Large intestine (tissue), 3 donors: ENCODE measurements at regions not wholly inside any gene's neighbourhood (a gene's known extent, or its start where the extent isn't known, plus 50 kb on each side); places are given as distances from the start of the nearest gene placed in this dataset.

Source experiments
- DNase-seq, 2 donors: peaks; one replicate each; pipeline versions ENCODE4 v3.0.0 to v3.0.0-alpha.2; 2013
- H3K27ac ChIP-seq: one replicate; pipeline ENCODE4 v1.5.1; 2013; ENCODE audit warnings: low read length
- H3K27me3 ChIP-seq: 2 replicates; pipeline ENCODE4 v1.6.1; 2013; ENCODE audit warnings: low read length; ENCODE audit not compliant: control insufficient read depth, insufficient read depth
- H3K36me3 ChIP-seq: 2 replicates; pipeline ENCODE4 v1.6.1; 2013; ENCODE audit warnings: low read length; ENCODE audit not compliant: control insufficient read depth, insufficient read depth
- H3K4me1 ChIP-seq: one replicate; pipeline ENCODE4 v1.6.1; 2013; ENCODE audit warnings: low read length; ENCODE audit not compliant: control insufficient read depth, insufficient read depth
- H3K4me3 ChIP-seq: one replicate; pipeline ENCODE4 v1.5.1; 2013; ENCODE audit warnings: low read length
- H3K9me3 ChIP-seq: one replicate; pipeline ENCODE4 v1.6.1; 2013; ENCODE audit warnings: mild to moderate bottlenecking, low read depth, low read length, moderate library complexity; ENCODE audit not compliant: control insufficient read depth
- WGBS: methylation state at CpG from one replicate; pipeline ENCODE4 v1.1.5; 2013; ENCODE audit warnings: low lambda C conversion rate; ENCODE audit not compliant: insufficient coverage; 5-methylcytosine and 5-hydroxymethylcytosine counted together

DNA sequence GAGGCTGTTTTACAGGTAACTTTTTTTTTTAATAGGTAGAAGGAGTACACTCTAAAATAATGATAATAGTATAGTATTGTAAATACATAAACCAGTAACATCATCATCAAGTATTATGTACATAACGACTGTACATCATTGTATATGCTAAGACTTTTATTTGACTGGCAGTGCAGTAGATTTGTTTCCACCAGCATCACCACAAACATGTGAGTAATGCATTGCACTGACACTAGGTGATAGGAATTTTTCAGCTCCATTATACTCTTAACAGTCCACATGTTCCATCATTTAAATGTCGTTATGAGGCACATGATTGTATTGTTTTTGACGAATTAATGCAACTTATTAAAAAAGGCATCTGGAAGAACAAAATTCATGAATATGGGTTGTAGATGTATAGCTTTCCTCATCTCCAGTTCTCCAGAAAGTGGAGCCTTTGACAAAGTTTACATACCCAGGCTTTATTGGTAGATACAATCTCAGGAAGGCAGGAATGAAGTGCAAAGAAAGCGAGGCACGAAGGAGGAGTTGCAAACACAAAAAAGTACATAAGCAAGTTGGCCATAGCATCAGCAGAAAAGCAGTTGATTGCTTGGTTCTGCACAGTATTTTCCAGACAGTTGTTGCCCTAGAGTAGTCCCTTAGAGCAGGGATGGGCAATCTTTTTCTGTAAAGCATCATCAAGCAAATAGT is 336.9 kb upstream of the NR3C2 start:
- Histone ChIP-seq H3K36me3 (no peaks in the 10 kb centered on the region), H3K27ac (no peak overlapping the region), H3K9me3 (no peaks in the 10 kb centered on the region), H3K4me3 (no peak overlapping the region), H3K27me3 (no peaks in the 10 kb centered on the region), H3K4me1 (no peaks in the 10 kb centered on the region)
- no peak for DNase-seq
- WGBS, result 67% methylated on average over 2 of the region's 5 CpGs

DNA sequence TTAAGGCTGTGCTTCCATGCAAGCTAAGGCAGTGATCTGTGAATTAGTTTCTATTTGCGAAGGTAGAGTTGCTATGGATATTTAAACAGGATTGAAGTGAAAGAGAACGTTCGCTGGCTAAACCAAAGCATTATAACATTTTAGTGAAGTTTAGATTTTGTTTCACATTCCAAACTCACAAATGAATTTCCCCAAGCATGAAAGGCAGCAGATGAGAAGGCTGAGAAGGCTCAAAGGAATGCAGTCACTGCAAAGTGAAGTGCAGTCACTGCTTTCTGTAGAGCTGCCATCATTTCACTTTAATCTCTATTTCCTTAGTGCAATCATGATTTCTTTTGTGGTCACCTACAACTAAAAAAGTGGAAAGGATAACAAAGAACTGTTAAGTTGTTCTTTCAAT is 334.7 kb upstream of the NR3C2 start:
- Histone ChIP-seq H3K27ac (no peak overlapping the region), H3K27me3 (no peaks in the 10 kb centered on the region), H3K4me1 (no peaks in the 10 kb centered on the region), H3K9me3 (no peaks in the 10 kb centered on the region), H3K4me3 (no peak overlapping the region), H3K36me3 (no peaks in the 10 kb centered on the region)
- DNase-seq, result no peak
- no CpG with 5 or more reads among the region's 3 CpGs for WGBS

DNA sequence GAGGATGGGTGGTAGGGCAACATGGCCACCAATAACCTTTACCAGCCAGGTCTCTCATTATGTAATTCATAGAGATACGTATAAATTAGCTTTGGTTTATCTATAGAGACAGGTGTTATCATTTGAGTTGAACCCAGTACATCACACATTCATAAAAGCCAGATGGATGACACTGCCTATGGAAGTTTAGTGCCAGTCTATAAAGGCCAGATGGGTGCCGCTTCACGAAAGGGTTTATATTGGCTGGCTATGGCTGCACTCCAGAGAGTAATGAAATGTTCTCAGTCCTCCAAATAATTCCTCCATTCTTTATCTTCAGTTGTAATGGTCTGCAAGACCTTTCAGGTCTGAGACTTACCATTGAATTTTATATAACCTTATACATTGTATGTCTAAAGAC is 331.9 kb upstream of the NR3C2 start:
- no peak for DNase-seq
- H3K27ac ChIP-seq, result no peak overlapping the region
- H3K9me3 ChIP-seq, result no peaks in the 10 kb centered on the region
- no peaks in the 10 kb centered on the region for H3K36me3 ChIP-seq
- H3K4me3 ChIP-seq, result no peak overlapping the region
- 40% methylated on average over 1 of the region's 3 CpGs for WGBS
- no peaks in the 10 kb centered on the region for H3K27me3 ChIP-seq
- no peaks in the 10 kb centered on the region for H3K4me1 ChIP-seq

DNA sequence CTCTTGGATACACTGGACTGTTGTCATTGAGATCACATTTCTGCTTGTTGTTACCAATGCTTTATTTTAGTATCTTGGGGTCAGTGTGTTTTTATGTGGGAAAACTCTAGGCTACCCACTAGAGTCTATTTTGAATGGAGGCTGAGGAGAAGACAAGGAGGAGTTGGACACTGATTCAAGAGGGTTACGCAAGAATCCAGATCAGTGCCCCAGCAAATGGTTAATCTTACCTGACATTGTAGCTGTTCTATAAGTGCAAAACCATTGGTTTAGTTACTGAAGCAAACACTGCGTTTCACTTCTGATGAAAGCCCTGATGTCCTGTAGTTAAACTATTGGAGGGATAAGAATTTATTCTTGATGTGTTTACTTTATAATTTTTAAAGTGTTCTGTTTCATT is 331.1 kb upstream of the NR3C2 start:
- no peak overlapping the region for H3K4me3 ChIP-seq
- no peak for DNase-seq
- no peaks in the 10 kb centered on the region for H3K36me3 ChIP-seq
- 83% methylated on average over 1 of the region's 2 CpGs for WGBS
- H3K4me1 ChIP-seq, result no peaks in the 10 kb centered on the region
- H3K9me3 ChIP-seq, result no peaks in the 10 kb centered on the region
- H3K27ac ChIP-seq, result no peak overlapping the region
- no peaks in the 10 kb centered on the region for H3K27me3 ChIP-seq

DNA sequence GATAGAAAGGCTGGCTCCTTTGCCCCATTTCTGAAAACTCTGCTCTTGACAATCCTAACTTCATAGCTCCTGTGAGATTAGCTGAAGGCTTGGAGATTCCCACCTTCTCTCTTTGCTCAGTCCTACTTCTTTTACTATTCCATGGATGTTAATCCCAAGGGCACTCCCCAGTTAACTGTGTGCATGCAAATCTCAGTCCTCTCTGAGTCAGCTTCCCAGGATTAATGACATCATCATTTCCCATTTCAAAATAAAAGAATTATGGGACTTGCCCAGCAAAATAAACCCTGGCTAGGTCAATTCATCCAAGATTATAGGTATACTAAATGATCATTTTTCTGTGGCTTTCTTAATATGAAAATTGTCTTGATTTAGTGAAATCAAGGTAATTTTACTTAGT is 328.6 kb upstream of the NR3C2 start:
- Histone ChIP-seq H3K9me3 (no peaks in the 10 kb centered on the region), H3K27ac (no peak overlapping the region), H3K4me3 (no peak overlapping the region), H3K27me3 (no peaks in the 10 kb centered on the region), H3K4me1 (no peaks in the 10 kb centered on the region), H3K36me3 (no peaks in the 10 kb centered on the region)
- DNase-seq, result no peak

DNA sequence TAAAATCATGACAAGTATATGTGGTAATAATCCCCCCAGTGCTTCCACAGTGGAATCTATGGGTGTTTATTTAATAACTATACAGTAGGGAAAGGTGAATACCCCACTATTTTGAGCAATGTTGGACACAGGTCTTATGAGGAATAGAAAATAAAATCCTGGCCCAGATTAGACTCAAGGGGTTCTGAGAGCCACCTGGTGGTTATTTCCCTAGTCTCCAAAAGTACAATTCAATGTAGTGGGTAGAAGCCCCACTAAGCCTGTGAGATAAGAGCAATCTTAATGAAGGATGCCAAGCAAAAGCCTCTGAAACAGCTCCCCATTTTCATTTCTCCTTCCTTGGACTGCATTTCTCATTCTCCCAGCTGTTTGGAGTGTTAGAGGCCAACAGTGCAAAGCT is 328.2 kb upstream of the NR3C2 start:
- H3K9me3 ChIP-seq, result no peaks in the 10 kb centered on the region
- no peaks in the 10 kb centered on the region for H3K4me1 ChIP-seq
- DNase-seq, result no peak
- H3K36me3 ChIP-seq, result no peaks in the 10 kb centered on the region
- no peaks in the 10 kb centered on the region for H3K27me3 ChIP-seq
- H3K27ac ChIP-seq, result no peak overlapping the region
- no peak overlapping the region for H3K4me3 ChIP-seq

DNA sequence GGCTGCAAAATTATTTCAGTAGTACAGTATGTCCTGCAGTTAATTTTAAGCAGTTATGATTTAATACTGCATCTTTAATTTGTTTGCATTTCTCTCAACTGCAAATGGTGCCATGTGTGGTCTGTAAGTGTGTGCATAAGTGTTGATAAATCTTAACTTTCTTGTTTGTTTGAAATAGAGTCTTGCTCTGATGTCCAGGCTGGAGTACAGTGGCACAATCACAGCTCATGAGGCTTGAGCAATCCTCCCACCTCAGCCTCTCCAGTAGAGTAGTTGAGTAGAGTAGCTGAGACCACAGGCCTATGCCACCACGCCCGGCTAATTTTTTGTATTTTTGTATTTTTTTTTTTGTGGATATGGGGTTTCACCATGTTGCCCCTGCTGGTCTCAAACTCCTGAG is 322.5 kb upstream of the NR3C2 start:
- H3K9me3 ChIP-seq, result no peaks in the 10 kb centered on the region
- WGBS, result no CpG with 5 or more reads among the region's 2 CpGs
- no peak for DNase-seq
- H3K4me3 ChIP-seq, result no peak overlapping the region
- H3K27ac ChIP-seq, result no peak overlapping the region
- H3K36me3 ChIP-seq, result no peaks in the 10 kb centered on the region
- no peaks in the 10 kb centered on the region for H3K4me1 ChIP-seq
- H3K27me3 ChIP-seq, result no peaks in the 10 kb centered on the region

DNA sequence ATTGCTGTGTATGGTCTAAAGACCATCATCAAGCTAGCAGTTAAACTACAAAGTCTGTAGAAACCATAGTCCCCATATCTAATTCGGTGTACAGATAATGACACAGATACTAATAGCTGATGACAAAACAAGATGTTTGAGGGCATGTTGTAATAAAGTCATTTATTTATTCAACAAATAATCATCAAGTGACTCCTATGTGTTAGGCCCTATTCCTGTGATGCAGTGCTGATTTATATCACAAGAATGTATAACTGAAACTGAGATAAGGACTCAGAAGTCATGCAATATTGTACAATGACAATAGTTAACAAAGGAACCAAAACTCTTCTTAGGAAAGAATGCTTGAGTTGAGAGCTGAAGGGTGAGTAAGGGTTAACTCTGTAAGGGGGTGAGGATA is 315.0 kb upstream of the NR3C2 start:
- no peak for DNase-seq
- WGBS, result no CpG with 5 or more reads among the region's 1 CpG
- H3K36me3 ChIP-seq, result no peaks in the 10 kb centered on the region

DNA sequence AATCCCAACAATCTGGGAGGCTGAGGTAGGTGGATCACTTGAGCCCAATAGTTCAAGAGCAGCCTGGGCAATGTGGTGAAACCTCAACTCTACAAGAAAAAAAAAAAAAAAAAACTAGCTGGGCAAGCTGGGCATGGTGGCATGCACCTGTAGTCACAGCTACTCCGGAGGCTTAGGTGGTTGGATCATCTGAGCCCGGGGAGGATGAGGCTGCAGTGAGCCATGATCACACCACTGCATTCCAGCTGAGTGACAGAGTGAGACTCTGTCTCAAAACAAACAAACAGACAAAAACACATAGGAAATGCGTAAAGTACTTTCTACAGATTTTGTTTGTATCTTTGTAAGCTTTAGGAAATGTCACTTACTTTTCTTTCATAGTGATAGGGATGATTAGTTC is 307.2 kb upstream of the NR3C2 start:
- Histone ChIP-seq H3K27ac (no peak overlapping the region), H3K4me1 (no peaks in the 10 kb centered on the region), H3K27me3 (no peaks in the 10 kb centered on the region), H3K36me3 (no peaks in the 10 kb centered on the region), H3K9me3 (no peaks in the 10 kb centered on the region), H3K4me3 (no peak overlapping the region)
- no CpG with 5 or more reads among the region's 3 CpGs for WGBS
- no peak for DNase-seq

More for the DNA sequence above, 315.0 kb upstream of the NR3C2 start:
- Histone ChIP-seq H3K27me3 (no peaks in the 10 kb centered on the region), H3K4me1 (no peaks in the 10 kb centered on the region), H3K9me3 (no peaks in the 10 kb centered on the region), H3K27ac (no peak overlapping the region), H3K4me3 (no peak overlapping the region)

DNA sequence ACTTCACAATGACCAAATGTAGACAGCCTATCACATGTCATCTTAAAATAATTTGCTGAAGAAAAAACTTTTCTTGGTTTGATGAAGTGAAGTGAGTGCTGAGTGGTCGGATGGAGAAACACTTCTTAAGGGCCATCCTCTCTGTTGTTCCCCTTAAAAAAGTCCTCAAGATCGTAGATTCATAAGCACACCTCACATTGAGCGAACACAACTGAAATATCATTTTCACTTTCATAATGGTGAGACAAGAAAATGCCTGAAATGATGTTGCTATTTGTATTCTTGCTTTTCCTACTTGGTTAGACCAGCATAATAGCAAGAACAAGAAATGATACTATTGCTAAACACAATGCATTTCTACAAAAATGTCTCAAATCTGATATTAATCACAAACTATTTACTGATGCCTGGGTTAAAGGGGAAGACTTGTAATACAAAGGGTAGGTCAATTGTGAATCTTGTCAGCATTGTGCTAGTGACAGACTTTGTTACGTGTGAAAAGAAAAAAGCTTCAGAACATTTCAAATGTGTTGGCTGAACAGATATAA is 305.6 kb upstream of the NR3C2 start:
- Histone ChIP-seq H3K27me3 (no peaks in the 10 kb centered on the region), H3K36me3 (no peaks in the 10 kb centered on the region), H3K27ac (no peak overlapping the region), H3K4me1 (no peaks in the 10 kb centered on the region), H3K4me3 (no peak overlapping the region), H3K9me3 (no peaks in the 10 kb centered on the region)
- WGBS, result 100% methylated on average over 2 of the region's 4 CpGs
- DNase-seq, result no peak

DNA sequence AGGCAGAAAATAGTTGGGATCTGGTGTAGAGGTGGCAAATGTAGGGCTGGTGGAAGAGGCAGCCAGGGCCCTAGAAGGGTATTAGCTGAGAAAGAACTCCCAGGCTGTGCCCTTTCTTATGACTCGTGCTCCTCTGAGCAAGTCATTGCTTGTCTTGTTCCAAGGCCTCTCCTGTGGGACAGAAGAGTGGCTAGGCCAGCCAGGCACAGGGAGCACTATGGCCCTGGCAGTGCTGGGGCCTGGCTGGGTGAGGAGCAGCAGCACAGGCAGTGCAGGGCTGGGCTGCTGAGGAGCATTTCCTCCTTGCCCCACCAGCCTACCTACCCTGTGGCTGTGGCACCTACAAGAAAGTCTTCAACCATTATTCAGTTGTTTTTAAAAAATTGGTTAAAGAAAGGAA is 298.5 kb upstream of the NR3C2 start:
- Histone ChIP-seq H3K27me3 (no peaks in the 10 kb centered on the region), H3K27ac (no peak overlapping the region), H3K9me3 (no peaks in the 10 kb centered on the region), H3K4me1 (no peaks in the 10 kb centered on the region), H3K4me3 (no peak overlapping the region), H3K36me3 (no peaks in the 10 kb centered on the region)
- no CpG with 5 or more reads among the region's 1 CpG for WGBS
- DNase-seq, result no peak
